ENCODE measurements at regions not wholly inside any gene's neighbourhood (a gene's known extent, or its start where the extent isn't known, plus 50 kb on each side); places are given as distances from the start of the nearest gene placed in this dataset.

GRCh38 chr2:102932501-102932900 lies 170.7 kb downstream of the TMEM182 start:
- Mint-ChIP-seq H3K36me3 (ENCODE audit: low read depth) (no peaks in the 10 kb centered on the region), H3K27me3 (ENCODE audit: insufficient read depth, low read depth, poor library complexity) (peaks cover 2% of the 10 kb centered on the region), H3K4me1 (peaks cover 8% of the 10 kb centered on the region), H3K9me3 (no peaks in the 10 kb centered on the region), H3K4me3 (no peak overlapping the region), H3K27ac (no peak overlapping the region)
- Histone ChIP-seq H3F3A (replicated peaks; ENCODE audit: low read depth) (no peaks in the 10 kb centered on the region), H3K9me2 (ENCODE audit: insufficient read depth) (no peaks in the 10 kb centered on the region), H3K79me2 (replicated peaks; ENCODE audit: insufficient read depth) (no peaks in the 10 kb centered on the region), H3K4me1 (ENCODE audit: insufficient read depth) (no peaks in the 10 kb centered on the region), H3K27me3 (ENCODE audit: insufficient read depth) (no peaks in the 10 kb centered on the region), H4K20me1 (replicated peaks; ENCODE audit: insufficient read depth) (no peaks in the 10 kb centered on the region), H3K4me2 (no peak overlapping the region), H3K4me3 (no peak overlapping the region), H3K27ac (ENCODE audit: low read depth) (no peak overlapping the region), H2AFZ (no peak overlapping the region), H3K36me3 (ENCODE audit: insufficient read depth) (no peaks in the 10 kb centered on the region)
- DNase-seq (ENCODE audit: low spot score) (no peak), ATAC-seq (no peak)
- TF ChIP-seq, protein P1, sequence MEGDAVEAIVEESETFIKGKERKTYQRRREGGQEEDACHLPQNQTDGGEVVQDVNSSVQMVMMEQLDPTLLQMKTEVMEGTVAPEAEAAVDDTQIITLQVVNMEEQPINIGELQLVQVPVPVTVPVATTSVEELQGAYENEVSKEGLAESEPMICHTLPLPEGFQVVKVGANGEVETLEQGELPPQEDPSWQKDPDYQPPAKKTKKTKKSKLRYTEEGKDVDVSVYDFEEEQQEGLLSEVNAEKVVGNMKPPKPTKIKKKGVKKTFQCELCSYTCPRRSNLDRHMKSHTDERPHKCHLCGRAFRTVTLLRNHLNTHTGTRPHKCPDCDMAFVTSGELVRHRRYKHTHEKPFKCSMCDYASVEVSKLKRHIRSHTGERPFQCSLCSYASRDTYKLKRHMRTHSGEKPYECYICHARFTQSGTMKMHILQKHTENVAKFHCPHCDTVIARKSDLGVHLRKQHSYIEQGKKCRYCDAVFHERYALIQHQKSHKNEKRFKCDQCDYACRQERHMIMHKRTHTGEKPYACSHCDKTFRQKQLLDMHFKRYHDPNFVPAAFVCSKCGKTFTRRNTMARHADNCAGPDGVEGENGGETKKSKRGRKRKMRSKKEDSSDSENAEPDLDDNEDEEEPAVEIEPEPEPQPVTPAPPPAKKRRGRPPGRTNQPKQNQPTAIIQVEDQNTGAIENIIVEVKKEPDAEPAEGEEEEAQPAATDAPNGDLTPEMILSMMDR (conservative IDR thresholded peaks at IDR 0.05; ENCODE audit: low read depth in 2 of 2) = no peak
- TF ChIP-seq ZNF114 (CRISPR knock-in tag; IDR thresholded peaks at IDR 0.05) = no peak
- TF ChIP-seq JUNB (IDR thresholded peaks at IDR 0.05; ENCODE audit: unreplicated experiment) = no peak
- no peak for TF ChIP-seq STAT1 (IDR thresholded peaks at IDR 0.05; ENCODE audit: unreplicated experiment)
- TF ChIP-seq, protein P2, sequence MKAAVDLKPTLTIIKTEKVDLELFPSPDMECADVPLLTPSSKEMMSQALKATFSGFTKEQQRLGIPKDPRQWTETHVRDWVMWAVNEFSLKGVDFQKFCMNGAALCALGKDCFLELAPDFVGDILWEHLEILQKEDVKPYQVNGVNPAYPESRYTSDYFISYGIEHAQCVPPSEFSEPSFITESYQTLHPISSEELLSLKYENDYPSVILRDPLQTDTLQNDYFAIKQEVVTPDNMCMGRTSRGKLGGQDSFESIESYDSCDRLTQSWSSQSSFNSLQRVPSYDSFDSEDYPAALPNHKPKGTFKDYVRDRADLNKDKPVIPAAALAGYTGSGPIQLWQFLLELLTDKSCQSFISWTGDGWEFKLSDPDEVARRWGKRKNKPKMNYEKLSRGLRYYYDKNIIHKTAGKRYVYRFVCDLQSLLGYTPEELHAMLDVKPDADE (IDR thresholded peaks at IDR 0.05) = no peak
- TF ChIP-seq ZNF331 (CRISPR knock-in tag; IDR thresholded peaks at IDR 0.05; ENCODE audit: low read depth) = no peak
- TF ChIP-seq, protein P3, sequence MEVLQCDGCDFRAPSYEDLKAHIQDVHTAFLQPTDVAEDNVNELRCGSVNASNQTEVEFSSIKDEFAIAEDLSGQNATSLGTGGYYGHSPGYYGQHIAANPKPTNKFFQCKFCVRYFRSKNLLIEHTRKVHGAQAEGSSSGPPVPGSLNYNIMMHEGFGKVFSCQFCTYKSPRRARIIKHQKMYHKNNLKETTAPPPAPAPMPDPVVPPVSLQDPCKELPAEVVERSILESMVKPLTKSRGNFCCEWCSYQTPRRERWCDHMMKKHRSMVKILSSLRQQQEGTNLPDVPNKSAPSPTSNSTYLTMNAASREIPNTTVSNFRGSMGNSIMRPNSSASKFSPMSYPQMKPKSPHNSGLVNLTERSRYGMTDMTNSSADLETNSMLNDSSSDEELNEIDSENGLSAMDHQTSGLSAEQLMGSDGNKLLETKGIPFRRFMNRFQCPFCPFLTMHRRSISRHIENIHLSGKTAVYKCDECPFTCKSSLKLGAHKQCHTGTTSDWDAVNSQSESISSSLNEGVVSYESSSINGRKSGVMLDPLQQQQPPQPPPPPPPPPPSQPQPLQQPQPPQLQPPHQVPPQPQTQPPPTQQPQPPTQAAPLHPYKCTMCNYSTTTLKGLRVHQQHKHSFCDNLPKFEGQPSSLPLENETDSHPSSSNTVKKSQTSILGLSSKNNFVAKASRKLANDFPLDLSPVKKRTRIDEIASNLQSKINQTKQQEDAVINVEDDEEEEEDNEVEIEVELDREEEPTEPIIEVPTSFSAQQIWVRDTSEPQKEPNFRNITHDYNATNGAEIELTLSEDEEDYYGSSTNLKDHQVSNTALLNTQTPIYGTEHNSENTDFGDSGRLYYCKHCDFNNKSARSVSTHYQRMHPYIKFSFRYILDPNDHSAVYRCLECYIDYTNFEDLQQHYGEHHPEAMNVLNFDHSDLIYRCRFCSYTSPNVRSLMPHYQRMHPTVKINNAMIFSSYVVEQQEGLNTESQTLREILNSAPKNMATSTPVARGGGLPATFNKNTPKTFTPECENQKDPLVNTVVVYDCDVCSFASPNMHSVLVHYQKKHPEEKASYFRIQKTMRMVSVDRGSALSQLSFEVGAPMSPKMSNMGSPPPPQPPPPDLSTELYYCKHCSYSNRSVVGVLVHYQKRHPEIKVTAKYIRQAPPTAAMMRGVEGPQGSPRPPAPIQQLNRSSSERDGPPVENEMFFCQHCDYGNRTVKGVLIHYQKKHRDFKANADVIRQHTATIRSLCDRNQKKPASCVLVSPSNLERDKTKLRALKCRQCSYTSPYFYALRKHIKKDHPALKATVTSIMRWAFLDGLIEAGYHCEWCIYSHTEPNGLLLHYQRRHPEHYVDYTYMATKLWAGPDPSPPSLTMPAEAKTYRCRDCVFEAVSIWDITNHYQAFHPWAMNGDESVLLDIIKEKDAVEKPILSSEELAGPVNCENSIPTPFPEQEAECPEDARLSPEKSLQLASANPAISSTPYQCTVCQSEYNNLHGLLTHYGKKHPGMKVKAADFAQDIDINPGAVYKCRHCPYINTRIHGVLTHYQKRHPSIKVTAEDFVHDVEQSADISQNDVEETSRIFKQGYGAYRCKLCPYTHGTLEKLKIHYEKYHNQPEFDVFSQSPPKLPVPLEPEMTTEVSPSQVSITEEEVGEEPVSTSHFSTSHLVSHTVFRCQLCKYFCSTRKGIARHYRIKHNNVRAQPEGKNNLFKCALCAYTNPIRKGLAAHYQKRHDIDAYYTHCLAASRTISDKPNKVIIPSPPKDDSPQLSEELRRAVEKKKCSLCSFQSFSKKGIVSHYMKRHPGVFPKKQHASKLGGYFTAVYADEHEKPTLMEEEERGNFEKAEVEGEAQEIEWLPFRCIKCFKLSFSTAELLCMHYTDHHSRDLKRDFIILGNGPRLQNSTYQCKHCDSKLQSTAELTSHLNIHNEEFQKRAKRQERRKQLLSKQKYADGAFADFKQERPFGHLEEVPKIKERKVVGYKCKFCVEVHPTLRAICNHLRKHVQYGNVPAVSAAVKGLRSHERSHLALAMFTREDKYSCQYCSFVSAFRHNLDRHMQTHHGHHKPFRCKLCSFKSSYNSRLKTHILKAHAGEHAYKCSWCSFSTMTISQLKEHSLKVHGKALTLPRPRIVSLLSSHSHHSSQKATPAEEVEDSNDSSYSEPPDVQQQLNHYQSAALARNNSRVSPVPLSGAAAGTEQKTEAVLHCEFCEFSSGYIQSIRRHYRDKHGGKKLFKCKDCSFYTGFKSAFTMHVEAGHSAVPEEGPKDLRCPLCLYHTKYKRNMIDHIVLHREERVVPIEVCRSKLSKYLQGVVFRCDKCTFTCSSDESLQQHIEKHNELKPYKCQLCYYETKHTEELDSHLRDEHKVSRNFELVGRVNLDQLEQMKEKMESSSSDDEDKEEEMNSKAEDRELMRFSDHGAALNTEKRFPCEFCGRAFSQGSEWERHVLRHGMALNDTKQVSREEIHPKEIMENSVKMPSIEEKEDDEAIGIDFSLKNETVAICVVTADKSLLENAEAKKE (CRISPR knock-in tag; IDR thresholded peaks at IDR 0.05) = no peak
- TF ChIP-seq EZH2phosphoT487 (IDR thresholded peaks at IDR 0.05; ENCODE audit: unreplicated experiment) = no peak
- TF ChIP-seq CREB1 (CRISPR knock-in tag; IDR thresholded peaks at IDR 0.05; ENCODE audit: low read depth) = no peak
- no peak for TF ChIP-seq NANOG (IDR thresholded peaks at IDR 0.05; ENCODE audit: borderline replicate concordance)
- no peak for TF ChIP-seq POLR2AphosphoS5 (IDR thresholded peaks at IDR 0.05; ENCODE audit: low read depth)
- TF ChIP-seq REST (IDR thresholded peaks at IDR 0.05; ENCODE audit: unreplicated experiment) = no peak
- TF ChIP-seq EZH2 (IDR thresholded peaks at IDR 0.05; ENCODE audit: low read depth, unreplicated experiment) = no peak

All from GM23338 (cell line).